H9 (cell line): ENCODE measurements at regions not wholly inside any gene's neighbourhood (a gene's known extent, or its start where the extent isn't known, plus 50 kb on each side); places are given as distances from the start of the nearest gene placed in this dataset.

Experiments
- DNase-seq: peaks from one replicate; pipeline ENCODE4 v3.0.0-alpha.2; 2017
- H2AFZ ChIP-seq: one replicate; pipeline ENCODE4 v1.6.1; 2013; ENCODE audit warnings: mild to moderate bottlenecking, low read length, control low read depth, moderate library complexity
- H2AK5ac ChIP-seq: 2 replicates; pipeline ENCODE4 v1.6.1; 2013; ENCODE audit warnings: low read length, control low read depth, mixed read lengths; ENCODE audit not compliant: insufficient read length
- H2BK120ac ChIP-seq: one replicate; pipeline ENCODE4 v1.6.1; 2013; ENCODE audit warnings: low read depth, mild to moderate bottlenecking, low read length, control low read depth, inconsistent platforms; ENCODE audit not compliant: poor library complexity, severe bottlenecking
- H2BK12ac ChIP-seq: 2 replicates; pipeline ENCODE4 v1.6.1; 2013; ENCODE audit warnings: low read length, control low read depth, mixed read lengths, low read depth; ENCODE audit not compliant: insufficient read length
- H2BK15ac ChIP-seq: 2 replicates; pipeline ENCODE4 v1.6.1; 2013; ENCODE audit warnings: low read depth, low read length, control low read depth
- H2BK20ac ChIP-seq: one replicate; pipeline ENCODE4 v1.6.1; 2013; ENCODE audit warnings: low read depth, mild to moderate bottlenecking, low read length, control low read depth, inconsistent platforms; ENCODE audit not compliant: poor library complexity, severe bottlenecking
- H2BK5ac ChIP-seq: 2 replicates; pipeline ENCODE4 v1.6.1; 2013; ENCODE audit warnings: low read length, control low read depth, mixed read lengths; ENCODE audit not compliant: insufficient read length
- H3K14ac ChIP-seq: 2 replicates; pipeline ENCODE4 v1.6.1; 2013; ENCODE audit warnings: low read length, control low read depth; ENCODE audit not compliant: insufficient read depth
- H3K18ac ChIP-seq: 2 replicates; pipeline ENCODE4 v1.6.1; 2013; ENCODE audit warnings: low read depth, mild to moderate bottlenecking, mixed read lengths, low read length, control low read depth; ENCODE audit not compliant: insufficient read length
- H3K23ac ChIP-seq: 2 replicates; pipeline ENCODE4 v1.6.1; 2013; ENCODE audit warnings: low read length, control low read depth, mixed read lengths, low read depth; ENCODE audit not compliant: insufficient read length
- H3K23me2 ChIP-seq: 2 replicates; pipeline ENCODE4 v1.6.1; 2013; ENCODE audit warnings: low read depth, mild to moderate bottlenecking, mixed read lengths, low read length, control low read depth; ENCODE audit not compliant: insufficient read length, poor library complexity, severe bottlenecking
- H3K27ac ChIP-seq: 2 replicates; pipeline ENCODE4 v1.5.1; 2013; ENCODE audit warnings: low read length, control low read depth, mixed read lengths, low read depth; ENCODE audit not compliant: insufficient read length
- H3K27me3 ChIP-seq: 2 replicates; pipeline ENCODE4 v1.6.1; 2013; ENCODE audit warnings: low read length, control low read depth, inconsistent platforms; ENCODE audit not compliant: insufficient read depth
- H3K4ac ChIP-seq: 2 replicates; pipeline ENCODE4 v1.6.1; 2013; ENCODE audit warnings: low read depth, mild to moderate bottlenecking, control low read depth, inconsistent platforms, low read length, moderate library complexity
- H3K4me1 ChIP-seq: 2 replicates; pipeline ENCODE4 v1.6.1; 2013; ENCODE audit warnings: low read length, control low read depth, inconsistent platforms; ENCODE audit not compliant: insufficient read depth
- H3K4me2 ChIP-seq: 2 replicates; pipeline ENCODE4 v1.6.1; 2013; ENCODE audit warnings: low read length, control low read depth, mixed read lengths; ENCODE audit not compliant: insufficient read length, insufficient read depth
- H3K56ac ChIP-seq: 2 replicates; pipeline ENCODE4 v1.6.1; 2013; ENCODE audit warnings: low read depth, mild to moderate bottlenecking, mixed read lengths, low read length, control low read depth; ENCODE audit not compliant: insufficient read length
- H3K79me1 ChIP-seq: 2 replicates; pipeline ENCODE4 v1.6.1; 2013; ENCODE audit warnings: low read depth, mild to moderate bottlenecking, moderate library complexity, low read length, control low read depth, inconsistent platforms; ENCODE audit not compliant: insufficient read depth, poor library complexity, severe bottlenecking
- H3K79me2 ChIP-seq: 2 replicates; pipeline ENCODE4 v1.6.1; 2013; ENCODE audit warnings: low read length, control low read depth, inconsistent platforms; ENCODE audit not compliant: insufficient read depth
- H3K9ac ChIP-seq: 2 replicates; pipeline ENCODE4 v1.6.1; 2013; ENCODE audit warnings: low read length, control low read depth, mixed read lengths; ENCODE audit not compliant: insufficient read length; ENCODE audit errors: extremely low read depth
- H3K9me3 ChIP-seq: one replicate; pipeline ENCODE4 v1.6.1; 2013; ENCODE audit warnings: low read depth, low read length, inconsistent platforms; ENCODE audit not compliant: control insufficient read depth
- H3T11ph ChIP-seq: one replicate; pipeline ENCODE4 v1.6.1; 2013; ENCODE audit warnings: mild to moderate bottlenecking, low read length, control low read depth, inconsistent platforms
- H4K20me1 ChIP-seq: one replicate; pipeline ENCODE4 v1.6.1; 2013; ENCODE audit not compliant: control insufficient read depth, insufficient read length, insufficient read depth
- H4K5ac ChIP-seq: 2 replicates; pipeline ENCODE4 v1.6.1; 2013; ENCODE audit warnings: low read depth, mild to moderate bottlenecking, mixed read lengths, low read length, control low read depth; ENCODE audit not compliant: insufficient read length
- H4K8ac ChIP-seq: replicated peaks from 2 replicates; pipeline ENCODE4 v1.6.1; 2013; ENCODE audit warnings: low read length, control low read depth, mixed read lengths, low read depth; ENCODE audit not compliant: insufficient read length
- H4K91ac ChIP-seq: 2 replicates; pipeline ENCODE4 v1.6.1; 2013; ENCODE audit warnings: low read depth, mild to moderate bottlenecking, moderate library complexity, mixed read lengths, low read length, control low read depth; ENCODE audit not compliant: insufficient read length
- H3K27ac Mint-ChIP-seq, 3 experiments: 2 replicates in 2 of 3; 3 replicates in 1 of 3; pipeline ENCODE4 v1.8.0; 2020 to 2021; ENCODE audit warnings: mixed read lengths in 3 of 3, mild to moderate bottlenecking in 1 of 3, moderate library complexity in 1 of 3
- H3K27me3 Mint-ChIP-seq: 2 replicates; pipeline ENCODE4 v1.8.0; 2021; ENCODE audit warnings: low read depth, mild to moderate bottlenecking, moderate library complexity, mixed read lengths
- H3K36me3 Mint-ChIP-seq, 3 experiments: 2 replicates in 2 of 3; 3 replicates in 1 of 3; pipeline ENCODE4 v1.8.0; 2020 to 2021; ENCODE audit warnings: low read depth in 3 of 3, mixed read lengths in 3 of 3; ENCODE audit not compliant: insufficient read depth in 1 of 3
- H3K4me1 Mint-ChIP-seq, 2 experiments: 2 replicates each; pipeline ENCODE4 v1.8.0; 2020; ENCODE audit warnings: mixed read lengths in 2 of 2
- H3K4me3 Mint-ChIP-seq, 2 experiments: 2 replicates in 1 of 2; 3 replicates in 1 of 2; pipeline ENCODE4 v1.8.0; 2020 to 2021; ENCODE audit warnings: mild to moderate bottlenecking in 2 of 2, mixed read lengths in 2 of 2, moderate library complexity in 1 of 2
- H3K9me3 Mint-ChIP-seq, 2 experiments: 2 replicates in 1 of 2; 3 replicates in 1 of 2; pipeline ENCODE4 v1.8.0; 2020; ENCODE audit warnings: mild to moderate bottlenecking in 2 of 2, mixed read lengths in 2 of 2, moderate library complexity in 1 of 2
- CTCF ChIP-seq: fragments of 200-600 bp; sonication (generic); conservative IDR thresholded peaks from 3 replicates; pipeline ENCODE4 v1.8.0; 2021; ENCODE audit warnings: antibody characterized with exemption, mild to moderate bottlenecking
- WGBS: extraction: QIAGEN DNeasy Blood & Tissue Kit; methylation state at CpG from one replicate; pipeline ENCODE4 v1.1.7; 2013; ENCODE audit warnings: missing lambda C conversion rate, low lambda C conversion rate, mixed read lengths; ENCODE audit not compliant: insufficient read length; ENCODE audit errors: extremely low coverage; 5-methylcytosine and 5-hydroxymethylcytosine counted together

- H3K27me3 ChIP-seq: no peaks in the 10 kb centered on the region
- Mint-ChIP-seq H3K9me3 (no peaks in the 10 kb centered on the region), H3K4me3 (no peak overlapping the region), H3K27ac (peak overlapping the region in 1 of 3 experiments; percentile 27; a peak in 2 of 7 replicates), H3K36me3 (no peaks in the 10 kb centered on the region; a peak in 1 of 7 replicates), H3K27me3 (no peaks in the 10 kb centered on the region), H3K4me1 (peaks cover 20 to 26% of the 10 kb centered on the region in 2 experiments)
- H3K27ac ChIP-seq: no peak overlapping the region
- H3K23ac ChIP-seq: no peak overlapping the region
- no peaks in the 10 kb centered on the region for H3K9me3 ChIP-seq
- H4K8ac ChIP-seq: no peak overlapping the region
- H3K79me2 ChIP-seq: no peaks in the 10 kb centered on the region
- no peak overlapping the region for H2BK5ac ChIP-seq
- no peak for DNase-seq
- H2BK15ac ChIP-seq: no peak overlapping the region
- H2AFZ ChIP-seq: no peak overlapping the region
- no peaks in the 10 kb centered on the region for H3K79me1 ChIP-seq
- H2BK120ac ChIP-seq: no peak overlapping the region
- no peak overlapping the region for H3K14ac ChIP-seq
- H3T11ph ChIP-seq: no peak overlapping the region
- H2BK12ac ChIP-seq: no peak overlapping the region
- no peak overlapping the region for H3K9ac ChIP-seq
- no peak overlapping the region for H4K5ac ChIP-seq
- H3K18ac ChIP-seq: no peak overlapping the region
- no peak overlapping the region for H3K56ac ChIP-seq
- no peak for TF ChIP-seq CTCF
- no peaks in the 10 kb centered on the region for H3K23me2 ChIP-seq
- H2AK5ac ChIP-seq: no peak overlapping the region
- no peak overlapping the region for H4K91ac ChIP-seq
- H3K4ac ChIP-seq: no peak overlapping the region
- H3K4me2 ChIP-seq: no peak overlapping the region
- H3K4me1 ChIP-seq: no peaks in the 10 kb centered on the region
- H2BK20ac ChIP-seq: no peak overlapping the region
- H4K20me1 ChIP-seq: no peaks in the 10 kb centered on the region
- no CpG with 5 or more reads among the region's 2 CpGs for WGBS
Observed at GRCh38 chr18:41561961-41562360, 393.1 kb upstream of the PIK3C3 start.
